ENCODE measurements at regions not wholly inside any gene's neighbourhood (a gene's known extent, or its start where the extent isn't known, plus 50 kb on each side); places are given as distances from the start of the nearest gene placed in this dataset.
"Not testable (repeated sequence)": the region's sequence is repeated elsewhere in the genome, so short reads cannot be mapped to it uniquely, and the experiment has no call there.

DNA sequence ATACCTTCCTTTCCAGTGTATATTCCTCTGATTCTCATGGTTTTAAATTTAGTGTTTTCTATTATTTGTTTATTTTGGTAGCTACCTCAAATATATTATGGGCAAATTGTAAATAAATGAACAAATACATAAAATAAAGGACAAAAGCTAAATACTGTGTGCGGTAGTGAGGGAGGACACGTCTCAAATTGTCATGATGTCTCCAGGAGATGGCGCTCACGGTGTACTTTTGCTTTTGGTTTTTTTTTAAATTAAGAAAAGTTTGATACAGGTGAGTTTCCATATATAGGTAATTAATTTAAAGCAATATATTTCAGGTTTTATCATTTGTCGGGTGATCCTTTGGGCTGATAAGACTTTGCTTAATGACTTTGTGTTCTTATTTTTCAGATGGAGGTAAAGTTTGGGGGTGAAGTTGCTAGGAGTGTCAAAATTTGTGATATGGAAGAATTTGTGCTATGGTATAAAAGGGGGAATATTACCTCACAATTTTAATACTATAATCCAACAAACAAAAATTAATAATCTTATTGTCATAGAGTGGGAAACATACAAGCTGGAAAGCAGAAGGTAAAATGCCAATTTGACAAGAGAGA lies 68.4 kb upstream of the TMEM229A start:
- DNase-seq: peak in 1 of 2 experiments; percentile 2

DNA sequence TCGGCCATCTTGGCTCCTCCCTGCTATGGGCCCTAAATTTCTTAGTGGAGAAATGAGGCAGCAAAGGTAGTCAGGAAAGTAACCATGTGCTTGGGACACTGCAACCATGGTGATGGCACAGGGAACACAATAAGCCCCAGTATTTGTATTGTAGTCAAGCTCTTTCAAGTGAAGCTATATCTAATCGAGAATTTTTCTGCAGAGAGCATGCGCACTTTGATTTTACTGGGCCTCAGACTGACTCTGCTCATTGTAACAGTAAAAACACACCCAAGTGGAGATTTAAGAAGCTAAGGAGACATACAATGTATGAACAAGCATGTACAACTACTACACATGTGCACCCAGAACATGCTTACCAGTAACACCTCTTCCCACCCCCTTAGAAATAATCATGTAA lies 67.3 kb upstream of the TMEM229A start:
- DNase-seq: no peak

DNA sequence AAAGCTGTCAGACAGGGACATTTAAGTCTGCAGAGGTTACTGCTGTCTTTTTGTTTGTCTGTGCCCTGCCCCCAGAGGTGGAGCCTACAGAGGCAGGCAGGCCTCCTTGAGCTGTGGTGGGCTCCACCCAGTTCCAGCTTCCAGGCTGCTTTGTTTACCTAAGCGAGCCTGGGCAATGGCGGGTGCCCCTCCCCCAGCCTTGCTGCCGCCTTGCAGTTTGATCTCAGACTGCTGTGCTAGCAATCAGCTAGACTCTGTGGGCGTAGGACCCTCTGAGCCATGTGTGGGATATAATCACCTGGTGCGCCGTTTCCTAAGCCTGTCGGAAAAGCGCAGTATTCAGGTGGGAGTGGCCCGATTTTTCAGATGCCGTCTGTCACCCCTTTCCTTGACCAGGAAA lies 66.7 kb upstream of the TMEM229A start:
- not testable (repeated sequence) for DNase-seq

DNA sequence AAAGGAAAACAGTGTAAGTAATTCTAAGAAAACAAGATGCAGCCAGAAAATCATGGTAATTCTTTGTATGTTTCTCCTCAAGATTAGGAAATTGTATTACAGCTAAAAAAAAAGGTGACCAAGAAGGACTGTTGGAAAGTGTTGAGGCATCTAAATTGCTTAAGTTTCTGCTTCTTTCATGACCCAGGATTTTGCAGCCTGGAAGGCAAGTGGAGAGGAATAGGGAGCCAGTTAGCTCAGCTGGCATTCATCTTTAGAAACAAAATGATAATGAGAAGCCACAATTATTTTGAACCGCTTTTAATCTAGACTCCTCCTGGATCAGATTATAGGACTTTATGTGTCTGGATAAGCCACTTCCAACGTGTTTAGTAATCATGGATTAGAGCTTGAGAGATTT lies 56.8 kb upstream of the TMEM229A start:
- DNase-seq: no peak

DNA sequence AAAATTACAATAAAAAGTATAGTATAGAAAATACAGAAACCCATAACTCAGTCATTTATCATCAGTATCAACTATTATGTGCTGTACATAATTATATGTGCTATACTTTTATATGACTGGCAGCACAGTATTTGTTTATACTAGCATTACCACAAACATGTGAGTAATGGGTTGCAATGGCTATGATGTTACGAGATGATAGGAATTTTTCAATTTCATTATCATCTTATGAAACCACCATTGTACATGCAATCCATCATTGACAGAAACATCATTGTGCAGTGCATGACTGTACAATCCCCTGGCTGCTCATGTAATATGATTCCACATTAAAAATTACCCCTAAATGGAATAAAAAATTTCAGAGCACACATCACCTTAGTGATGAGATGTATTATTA lies 55.7 kb upstream of the TMEM229A start:
- DNase-seq: no peak

DNA sequence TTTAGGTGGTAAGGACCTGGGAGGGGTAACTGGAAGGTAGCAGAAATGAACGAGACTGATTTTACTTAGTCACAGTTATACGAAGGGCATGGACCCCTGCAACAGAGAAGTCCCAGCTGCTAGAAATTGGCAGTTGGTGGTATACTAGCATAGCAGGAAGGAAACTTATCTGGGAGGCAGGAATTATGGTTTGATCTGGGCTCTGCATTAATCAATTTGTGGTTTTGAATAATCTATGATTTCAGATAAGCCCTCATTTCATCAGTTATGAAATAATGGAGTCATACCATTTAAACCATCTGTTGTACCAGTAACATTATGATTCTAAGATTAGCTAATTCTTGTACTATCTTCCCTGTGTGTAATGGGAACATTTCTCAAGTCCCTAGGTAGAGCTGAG lies 54.0 kb upstream of the TMEM229A start:
- DNase-seq: no peak

DNA sequence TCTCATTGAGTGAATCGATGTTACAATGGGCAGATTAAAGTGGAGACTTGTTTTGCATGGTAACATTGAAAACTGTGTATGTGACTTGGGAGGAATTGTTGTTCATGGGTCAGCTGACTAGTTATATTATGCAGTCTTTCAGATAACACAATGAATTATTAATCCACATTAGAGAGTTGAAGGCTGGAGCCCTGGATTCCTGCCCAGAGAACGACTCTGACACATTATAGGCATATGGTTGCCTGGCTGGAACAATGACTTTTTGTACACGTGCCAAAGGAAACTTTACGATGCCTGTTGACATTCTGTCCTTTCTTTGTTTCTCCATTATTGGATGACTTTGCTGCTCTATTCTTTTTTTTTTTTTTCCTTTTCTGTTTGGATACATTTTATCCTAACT lies 52.3 kb upstream of the TMEM229A start:
- DNase-seq: no peak

DNA sequence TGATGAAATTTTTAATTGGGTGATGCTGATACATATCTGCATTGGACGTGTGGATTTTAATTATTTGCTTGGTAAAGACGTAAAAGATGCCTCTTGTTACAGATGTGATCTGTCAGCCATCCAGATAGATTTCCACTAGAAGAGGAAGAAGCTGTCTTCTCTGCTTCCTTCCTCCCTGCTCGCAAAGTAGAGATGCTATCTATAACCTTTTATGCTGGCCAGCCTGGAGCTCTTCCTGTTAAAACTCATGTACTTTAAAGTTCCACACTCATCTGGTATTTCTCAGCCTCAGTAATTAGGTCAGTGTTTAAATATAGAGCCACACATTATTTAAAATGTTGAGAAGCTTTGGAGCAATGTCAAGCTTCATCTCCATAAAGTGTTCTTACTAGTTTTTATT lies 51.2 kb upstream of the TMEM229A start:
- DNase-seq: no peak
